ENCODE measurements at regions not wholly inside any gene's neighbourhood (a gene's known extent, or its start where the extent isn't known, plus 50 kb on each side); places are given as distances from the start of the nearest gene placed in this dataset.

- DNase-seq (no peak), ATAC-seq (no peak)
- Histone ChIP-seq H3K4me3 (no peak overlapping the region), H3K9me3 (no peaks in the 10 kb centered on the region), H3K27ac (no peak overlapping the region), H3K27me3 (peaks cover 0 to 33% (median 0%) of the 10 kb centered on the region in 7 donors), H3K4me1 (no peaks in the 10 kb centered on the region), H3K36me3 (no peaks in the 10 kb centered on the region)
- 74 to 88% methylated on average over 7 of the region's 7 CpGs for WGBS, 2 donors
- intact Hi-C loops (cut with DNase I) = no loop called here
- TF ChIP-seq, protein P1, sequence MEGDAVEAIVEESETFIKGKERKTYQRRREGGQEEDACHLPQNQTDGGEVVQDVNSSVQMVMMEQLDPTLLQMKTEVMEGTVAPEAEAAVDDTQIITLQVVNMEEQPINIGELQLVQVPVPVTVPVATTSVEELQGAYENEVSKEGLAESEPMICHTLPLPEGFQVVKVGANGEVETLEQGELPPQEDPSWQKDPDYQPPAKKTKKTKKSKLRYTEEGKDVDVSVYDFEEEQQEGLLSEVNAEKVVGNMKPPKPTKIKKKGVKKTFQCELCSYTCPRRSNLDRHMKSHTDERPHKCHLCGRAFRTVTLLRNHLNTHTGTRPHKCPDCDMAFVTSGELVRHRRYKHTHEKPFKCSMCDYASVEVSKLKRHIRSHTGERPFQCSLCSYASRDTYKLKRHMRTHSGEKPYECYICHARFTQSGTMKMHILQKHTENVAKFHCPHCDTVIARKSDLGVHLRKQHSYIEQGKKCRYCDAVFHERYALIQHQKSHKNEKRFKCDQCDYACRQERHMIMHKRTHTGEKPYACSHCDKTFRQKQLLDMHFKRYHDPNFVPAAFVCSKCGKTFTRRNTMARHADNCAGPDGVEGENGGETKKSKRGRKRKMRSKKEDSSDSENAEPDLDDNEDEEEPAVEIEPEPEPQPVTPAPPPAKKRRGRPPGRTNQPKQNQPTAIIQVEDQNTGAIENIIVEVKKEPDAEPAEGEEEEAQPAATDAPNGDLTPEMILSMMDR (IDR thresholded peaks at IDR 0.05) = no peak
Measured at GRCh38 chr15:100783291-100783690, 96.3 kb upstream of the ALDH1A3 start.

DNA sequence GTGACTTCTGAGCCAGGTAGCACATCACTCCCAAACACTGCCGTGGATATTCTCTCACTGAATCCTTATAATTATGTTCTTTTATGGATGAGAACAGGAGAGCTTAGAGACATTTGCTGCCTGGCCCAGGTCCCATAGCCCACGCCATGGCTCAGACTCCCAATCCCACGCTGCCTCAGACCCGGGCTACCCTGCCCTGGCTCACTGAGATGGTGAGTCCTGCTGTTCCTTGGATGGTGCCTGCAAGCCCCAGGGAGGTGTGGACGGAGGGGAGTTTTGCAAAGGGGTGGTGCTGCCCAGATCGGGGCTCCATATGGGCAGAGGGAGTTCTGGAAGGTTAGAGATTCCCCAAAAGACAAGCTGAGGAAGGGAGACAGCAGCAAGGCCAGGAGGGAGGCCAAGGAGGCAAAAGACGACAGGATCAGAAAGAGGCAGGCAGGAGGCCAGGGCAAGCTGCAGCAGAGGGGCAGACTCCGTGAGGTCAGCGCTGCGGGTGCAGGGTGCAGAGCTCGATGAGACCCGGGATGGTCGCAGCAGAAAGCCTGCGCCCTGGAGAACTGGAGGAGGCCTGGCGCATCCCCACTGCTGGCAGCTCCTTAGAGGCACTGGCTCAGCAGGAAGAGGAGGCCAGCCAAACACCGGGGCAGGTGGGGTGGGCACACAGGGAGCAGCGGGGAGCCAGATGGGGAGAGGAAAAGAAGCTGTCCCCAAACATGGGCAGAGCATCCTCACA, 95.7 kb upstream of the ALDH1A3 start:
- Histone ChIP-seq H3K9me3 (no peaks in the 10 kb centered on the region), H3K27me3 (peaks cover 0 to 39% (median 0%) of the 10 kb centered on the region in 7 donors), H3K4me3 (no peak overlapping the region), H3K27ac (no peak overlapping the region), H3K4me1 (no peaks in the 10 kb centered on the region), H3K36me3 (no peaks in the 10 kb centered on the region)
- 86 to 87% methylated on average over 17 of the region's 17 CpGs for WGBS, 2 donors
- no peak for ATAC-seq
- intact Hi-C loops (cut with DNase I) = no loop called here
- TF ChIP-seq, protein P1 (IDR thresholded peaks at IDR 0.05) = no peak
- no peak for DNase-seq

GRCh38 chr15:100784493-100785180, 95.0 kb upstream of the ALDH1A3 start:
- WGBS, 2 donors = 80% methylated on average over 10 of the region's 10 CpGs
- no peak overlapping the region for H3K27ac ChIP-seq
- intact Hi-C loops (cut with DNase I) = no loop called here
- TF ChIP-seq, protein P1 (IDR thresholded peaks at IDR 0.05) = no peak
- H3K27me3 ChIP-seq = peaks cover 0 to 40% (median 0%) of the 10 kb centered on the region in 7 donors
- no peaks in the 10 kb centered on the region for H3K4me1 ChIP-seq
- DNase-seq = no peak
- H3K4me3 ChIP-seq = no peak overlapping the region
- ATAC-seq = no peak
- H3K9me3 ChIP-seq = no peaks in the 10 kb centered on the region
- no peaks in the 10 kb centered on the region for H3K36me3 ChIP-seq

DNA sequence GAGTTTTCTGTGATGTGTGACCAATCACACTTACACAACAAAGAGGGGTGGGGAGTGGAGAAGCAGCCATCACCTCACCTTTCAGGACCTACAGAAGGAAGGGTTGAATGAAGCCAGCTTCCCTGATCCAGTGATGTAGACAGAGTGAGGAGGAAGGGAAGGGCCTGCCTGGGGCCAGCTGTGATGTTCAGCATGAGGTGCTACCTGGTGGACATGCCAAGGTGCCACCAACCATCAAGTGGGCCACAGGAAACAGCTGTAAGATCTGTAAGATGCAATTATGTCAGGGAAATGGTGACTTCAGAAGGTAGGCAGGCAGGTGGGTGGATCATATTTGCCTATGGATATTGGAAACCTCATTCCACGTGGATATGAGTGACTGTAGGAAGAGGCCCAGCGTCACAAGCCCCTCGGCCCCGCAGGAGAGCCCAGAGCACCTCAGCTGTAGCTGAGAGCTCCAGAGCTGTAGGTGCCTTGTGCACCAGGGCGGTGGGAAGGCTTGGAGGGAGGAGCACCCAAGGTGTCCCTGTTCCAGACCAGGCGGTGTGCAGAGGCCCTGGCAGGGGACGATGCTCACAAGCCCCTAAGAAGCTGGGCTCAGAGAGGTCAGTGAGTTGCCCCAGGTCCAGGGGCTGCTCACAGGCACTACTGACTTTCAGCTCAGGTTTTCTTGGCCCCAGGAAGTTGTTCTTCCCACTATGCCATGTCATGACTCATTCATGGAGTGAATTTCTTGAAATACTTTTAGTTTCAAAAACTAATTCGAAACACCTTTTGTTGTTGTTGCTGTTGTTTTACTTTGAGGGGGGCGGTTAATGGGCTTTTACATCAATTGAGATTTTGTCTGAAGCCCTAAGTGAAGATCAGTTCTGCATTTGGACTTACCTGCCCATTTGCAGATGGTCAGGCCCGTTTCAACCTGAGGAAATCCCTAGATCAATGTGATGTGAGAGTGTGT, 94.2 kb upstream of the ALDH1A3 start:
- intact Hi-C loops (cut with DNase I) = no loop called here
- ATAC-seq (no peak), DNase-seq (no peak)
- 87 to 92% methylated on average over 10 of the region's 10 CpGs for WGBS, 2 donors
- Histone ChIP-seq H3K27me3 (peaks cover 0 to 44% (median 0%) of the 10 kb centered on the region in 7 donors), H3K9me3 (no peaks in the 10 kb centered on the region), H3K36me3 (no peaks in the 10 kb centered on the region), H3K4me3 (no peak overlapping the region), H3K4me1 (no peaks in the 10 kb centered on the region), H3K27ac (no peak overlapping the region)
- TF ChIP-seq, protein P1 (IDR thresholded peaks at IDR 0.05) = no peak

Measured in heart right ventricle (tissue), 16 donors.